HL-60 (cell line): ENCODE measurements at regions not wholly inside any gene's neighbourhood (a gene's known extent, or its start where the extent isn't known, plus 50 kb on each side); places are given as distances from the start of the nearest gene placed in this dataset.

Source experiments
- CTCF ChIP-seq: IDR thresholded peaks from one replicate; pipeline ENCODE4 v1.5.1; 2011; ENCODE audit warnings: low read length, control low read depth, inconsistent platforms; ENCODE audit not compliant: insufficient read depth
- POLR2AphosphoS5 ChIP-seq: IDR thresholded peaks from 2 replicates; pipeline ENCODE4 v1.6.1; 2012; ENCODE audit warnings: low read depth

- TF ChIP-seq POLR2AphosphoS5 (no peak), CTCF (no peak)
Observed at GRCh38 chr11:16598906-16599305, 139.5 kb upstream of the C11orf58 start.
